ENCODE measurements at regions not wholly inside any gene's neighbourhood (a gene's known extent, or its start where the extent isn't known, plus 50 kb on each side); places are given as distances from the start of the nearest gene placed in this dataset.
A peak's percentile ranks its signal among the peaks of the same experiment; 100 is the strongest.
"Not testable (repeated sequence)": the region's sequence is repeated elsewhere in the genome, so short reads cannot be mapped to it uniquely, and the experiment has no call there.

DNA sequence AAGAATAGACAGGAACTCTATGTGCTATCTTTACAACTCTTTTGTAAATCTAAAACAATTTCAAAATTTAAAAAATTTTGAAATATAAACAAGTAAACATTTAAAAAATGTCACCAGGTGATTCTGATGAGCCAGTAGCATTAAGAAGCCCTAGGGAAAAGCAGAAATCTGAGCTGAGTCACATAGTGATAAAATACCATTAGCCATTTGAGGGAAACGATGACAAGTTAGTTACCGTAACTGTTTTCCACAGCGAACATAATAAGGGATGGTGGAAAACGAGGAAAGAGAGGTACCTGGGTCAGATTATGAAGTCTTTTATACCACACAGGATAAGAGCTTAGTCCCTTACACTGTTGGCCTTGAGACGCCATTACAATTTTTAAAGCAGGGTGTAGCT lies 55.5 kb downstream of the PRR15 start:
- no peak for DNase-seq

DNA sequence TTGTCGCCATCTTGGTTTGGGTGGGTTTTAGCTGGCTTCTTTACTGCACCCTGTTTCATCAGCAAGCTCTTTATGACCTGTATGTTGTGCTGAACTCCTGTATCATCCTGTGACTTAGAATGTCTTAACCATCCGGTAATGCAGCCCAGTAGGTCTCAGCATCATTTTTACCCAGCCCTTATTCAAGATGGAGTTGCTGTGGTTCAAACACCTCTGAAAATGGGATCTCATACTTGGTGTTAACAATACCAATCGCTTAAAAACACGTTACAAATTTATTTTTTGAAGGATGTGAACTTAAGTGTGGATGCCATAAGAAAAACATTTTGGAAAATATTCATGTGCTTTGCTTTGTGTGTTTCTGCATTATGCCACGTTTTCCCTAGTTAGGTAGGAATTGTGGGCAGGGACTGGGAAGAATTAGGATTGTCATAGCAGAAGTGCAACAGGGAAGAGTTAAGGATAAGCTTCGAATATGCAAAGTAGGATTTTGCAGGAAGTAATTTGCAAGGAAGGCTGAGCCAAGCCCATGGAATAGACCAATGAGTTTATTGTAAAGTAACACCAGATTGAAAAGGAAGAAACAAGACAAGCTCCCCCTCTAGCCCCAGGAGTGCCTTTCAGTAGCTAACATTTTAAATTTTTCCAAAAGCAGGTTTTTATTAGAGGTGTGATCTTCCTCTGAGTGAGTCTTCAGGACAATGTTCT lies 56.4 kb downstream of the PRR15 start:
- DNase-seq = peak; percentile 29

DNA sequence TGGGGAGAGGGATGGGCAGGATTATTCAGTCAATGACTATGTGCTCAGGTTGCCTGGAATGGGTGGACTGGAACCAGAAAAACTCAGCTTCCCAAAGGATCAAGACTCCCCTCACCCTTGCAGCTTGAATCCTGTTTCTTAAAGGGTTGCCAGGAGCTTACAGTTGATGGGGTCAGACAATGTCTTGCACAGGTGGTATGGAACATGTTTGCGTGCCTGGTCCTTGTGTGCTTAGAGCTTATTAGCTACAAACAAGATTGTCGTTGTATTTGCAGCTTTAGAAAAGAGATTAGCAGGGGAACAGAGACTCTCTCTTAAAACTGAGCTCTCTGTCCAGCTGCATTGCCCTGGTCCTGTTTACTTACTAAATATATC lies 56.9 kb downstream of the PRR15 start:
- no peak for DNase-seq

DNA sequence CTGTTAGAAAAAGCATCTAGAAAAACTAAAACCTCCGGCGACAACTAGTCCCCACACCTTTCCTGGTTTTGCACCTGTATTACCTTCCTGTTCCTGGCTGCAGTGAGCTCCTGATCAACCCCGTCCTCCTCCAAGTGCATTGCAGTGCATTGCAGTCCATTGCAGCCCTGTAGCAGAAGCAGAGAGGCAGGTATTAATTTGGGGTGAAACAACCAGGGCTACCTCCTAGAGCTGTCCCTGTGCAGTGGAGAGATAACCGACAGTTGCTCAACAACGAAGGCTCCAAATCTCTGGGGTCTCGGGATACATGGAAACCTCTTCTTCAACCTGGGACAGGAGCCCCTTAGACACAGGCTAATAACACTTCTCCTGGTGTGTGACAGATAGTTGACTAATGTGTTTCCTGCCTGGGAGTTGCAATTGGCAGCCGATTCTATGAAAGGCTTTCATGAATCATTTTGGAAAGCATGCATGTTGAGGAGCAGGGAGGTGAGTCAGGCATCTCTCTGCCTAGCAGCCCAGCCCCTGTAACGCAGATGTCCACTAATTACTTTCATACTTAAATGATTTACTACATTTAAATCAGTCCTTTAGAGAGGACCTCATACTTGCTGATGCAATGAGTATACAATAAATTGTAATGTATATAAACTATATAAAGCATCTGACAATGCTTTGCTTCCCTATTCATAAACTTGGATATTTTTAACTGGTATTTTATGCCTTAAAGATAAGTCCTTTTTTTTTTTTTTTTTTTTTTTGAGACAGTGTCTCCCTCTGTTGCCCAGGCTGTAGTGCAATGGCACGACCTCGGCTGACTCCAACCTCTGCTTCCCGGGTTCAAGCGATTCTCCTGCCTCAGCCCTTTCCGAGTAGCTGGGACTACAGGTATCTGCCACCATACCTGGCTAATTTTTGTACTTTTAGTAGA lies 59.0 kb downstream of the PRR15 start:
- DNase-seq = no peak

DNA sequence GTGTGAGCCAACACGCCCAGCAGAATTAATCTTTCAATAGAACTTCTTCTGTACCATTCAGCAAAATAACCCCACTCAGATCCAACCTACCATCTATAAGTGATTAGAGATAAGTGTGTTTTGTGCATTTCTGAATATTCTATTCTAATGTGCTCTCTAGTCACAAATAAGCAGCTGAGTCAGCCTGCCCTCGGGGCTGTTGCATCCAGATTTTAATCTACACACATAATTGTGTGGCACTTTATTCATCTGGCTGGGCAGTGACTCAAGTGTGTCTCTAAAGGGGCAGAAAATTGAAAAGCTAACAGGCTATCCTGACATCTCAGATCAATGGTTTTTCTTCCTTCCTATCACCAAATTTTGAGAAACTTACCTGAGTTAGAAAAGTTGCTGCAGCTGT lies 60.3 kb downstream of the PRR15 start:
- no peak for DNase-seq

DNA sequence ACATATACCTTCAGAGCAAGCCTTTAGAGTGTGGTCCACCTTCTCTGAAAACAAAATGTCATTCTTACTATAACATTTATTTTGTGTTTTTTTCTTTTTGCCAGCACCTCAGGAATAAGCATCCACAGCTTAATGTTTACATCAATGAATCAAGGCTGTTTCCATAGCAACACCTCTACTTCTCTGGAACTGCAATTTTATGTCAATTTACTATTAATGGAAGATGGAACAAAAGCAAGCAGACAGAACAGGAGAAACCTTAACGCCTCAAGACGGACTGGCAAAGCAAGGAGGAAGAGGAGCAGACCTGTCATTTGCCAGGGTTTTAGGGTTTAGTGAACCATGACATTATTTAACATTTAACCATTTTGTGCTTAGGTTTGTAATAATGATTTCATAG lies 63.1 kb downstream of the PRR15 start:
- no peak for DNase-seq

DNA sequence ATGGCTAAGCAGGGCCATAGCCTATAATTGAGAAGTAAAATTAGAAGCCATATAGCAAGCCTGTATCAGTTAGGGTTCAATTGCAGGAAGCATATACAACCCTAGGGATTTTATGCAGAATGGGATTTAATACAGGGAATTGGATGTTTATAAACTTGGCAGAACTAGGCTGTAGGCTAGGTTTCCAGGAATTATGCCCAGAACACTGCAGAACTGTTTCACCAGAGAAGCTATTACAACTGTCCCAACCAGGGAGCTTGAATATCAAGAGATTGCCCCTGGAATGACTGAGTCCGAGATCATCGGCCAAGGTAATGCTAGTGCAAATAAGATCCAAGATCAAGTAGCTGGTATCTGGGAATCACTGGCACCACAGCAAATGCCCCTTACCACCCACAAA lies 64.0 kb downstream of the PRR15 start:
- no peak for DNase-seq

DNA sequence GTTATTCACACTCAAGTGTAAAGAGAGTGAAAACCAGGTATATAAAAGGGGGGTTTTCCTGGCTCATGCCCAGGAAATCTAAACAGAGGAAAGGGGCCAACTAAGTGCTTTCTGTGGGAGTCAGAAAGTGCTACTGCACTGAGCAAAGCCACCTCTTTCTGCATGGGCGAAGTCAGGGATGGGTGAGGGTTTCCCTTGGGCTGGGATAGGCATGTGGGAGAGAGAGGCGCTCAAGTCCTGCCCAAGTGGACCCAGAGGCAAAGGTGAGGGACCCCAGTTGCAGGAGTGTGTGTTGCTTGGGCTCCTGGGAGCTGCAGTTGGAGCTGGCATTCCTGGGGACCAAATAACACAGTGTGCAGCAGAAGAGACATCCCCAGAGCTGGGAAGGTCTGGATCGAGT lies 65.9 kb downstream of the PRR15 start:
- no peak for DNase-seq

DNA sequence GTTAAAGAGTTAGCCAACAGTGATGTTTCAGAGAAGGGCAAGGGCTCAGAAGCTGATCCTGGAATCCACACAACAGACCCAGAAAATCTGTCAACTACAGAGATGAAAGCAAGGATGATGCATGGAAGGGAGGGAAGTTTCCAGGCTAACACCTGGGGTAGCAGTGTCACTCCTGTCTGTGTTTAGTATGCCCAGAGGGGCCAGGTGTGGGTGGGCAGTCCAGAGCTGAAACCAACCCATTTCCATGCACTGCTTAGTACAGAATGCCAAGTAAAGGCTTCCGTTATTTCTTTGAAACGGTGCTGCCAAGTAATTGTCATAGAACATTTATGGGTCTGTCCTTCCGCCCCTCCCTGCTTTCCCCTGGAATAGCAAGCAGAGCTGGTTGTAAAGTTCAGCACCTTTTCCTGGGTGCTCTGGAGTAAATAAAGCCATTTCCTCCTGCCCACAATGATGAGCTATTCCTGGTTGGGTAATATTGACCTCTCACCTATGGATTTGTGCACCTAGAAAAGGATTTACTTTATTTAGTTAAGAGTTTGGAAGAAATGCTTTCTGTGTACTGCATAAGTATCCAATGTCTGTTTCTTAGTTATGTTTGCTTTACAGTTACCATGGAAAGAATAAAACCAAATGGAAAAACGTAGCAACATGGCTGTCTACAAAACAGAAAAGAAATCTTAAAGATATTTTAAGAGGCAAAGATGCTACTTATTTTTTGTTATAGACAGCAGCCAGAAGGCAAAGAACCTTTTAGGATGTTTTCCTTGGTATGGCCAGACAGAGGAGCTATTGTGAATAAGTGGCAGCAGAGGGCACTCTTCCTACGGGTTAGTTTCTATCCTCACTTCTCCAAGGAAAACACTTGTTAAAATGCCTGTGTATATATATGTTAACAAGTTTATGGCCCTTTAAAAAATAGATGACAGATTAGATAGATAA lies 71.7 kb downstream of the PRR15 start:
- DNase-seq = not testable (repeated sequence)

DNA sequence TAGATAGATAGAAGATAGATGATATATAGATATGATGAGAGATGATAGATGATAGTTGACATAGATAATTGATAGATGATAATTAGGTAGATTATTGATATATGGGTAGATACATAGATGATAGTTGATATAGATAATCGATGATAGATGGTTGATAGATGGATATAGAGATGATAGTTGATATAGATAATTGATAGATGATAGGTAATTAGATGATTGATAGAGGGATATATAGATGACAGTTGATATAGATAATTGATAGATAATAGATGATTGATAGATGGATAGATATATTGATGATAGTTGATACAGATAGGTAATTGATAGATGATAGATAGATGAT lies 72.3 kb downstream of the PRR15 start:
- DNase-seq = no peak

DNA sequence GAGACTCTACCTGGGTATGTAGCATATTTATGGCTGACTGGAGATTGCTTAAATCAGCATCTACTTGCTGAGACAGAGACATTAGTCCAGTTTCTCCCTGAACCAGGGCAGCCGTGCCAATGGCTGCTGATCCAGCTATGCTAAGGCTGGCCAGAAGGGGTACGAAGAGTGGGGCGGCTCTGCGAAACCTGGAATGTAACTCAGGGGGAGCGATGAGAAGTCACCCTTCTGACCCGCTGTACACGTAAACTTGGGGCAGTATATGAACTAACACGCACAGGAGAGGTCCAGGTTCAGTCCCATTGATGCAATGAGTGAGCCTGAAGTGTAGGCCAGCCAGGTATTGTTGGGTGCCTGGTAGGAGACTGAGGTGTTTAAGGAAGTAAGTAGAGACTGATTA lies 73.7 kb downstream of the PRR15 start:
- DNase-seq = no peak

DNA sequence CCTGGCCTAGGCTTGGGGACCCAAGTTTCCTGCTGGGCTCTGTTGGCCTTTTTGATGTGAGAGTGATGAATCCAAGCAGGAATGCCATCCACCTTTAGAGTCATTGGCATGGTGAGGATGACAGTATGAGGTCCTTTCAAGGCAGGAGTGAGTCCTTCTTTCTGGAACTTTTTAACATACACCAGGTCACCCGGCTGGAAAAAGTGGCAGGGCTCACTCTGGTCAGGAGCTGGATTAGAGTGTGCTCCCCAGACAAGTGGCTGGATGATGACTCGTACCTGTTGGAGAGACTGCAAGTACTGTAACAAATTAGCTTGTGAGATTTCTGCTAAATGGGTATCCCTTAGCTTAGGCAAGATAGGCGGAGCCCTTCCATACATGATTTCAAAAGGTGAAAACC lies 75.2 kb downstream of the PRR15 start:
- DNase-seq = not testable (repeated sequence)

DNA sequence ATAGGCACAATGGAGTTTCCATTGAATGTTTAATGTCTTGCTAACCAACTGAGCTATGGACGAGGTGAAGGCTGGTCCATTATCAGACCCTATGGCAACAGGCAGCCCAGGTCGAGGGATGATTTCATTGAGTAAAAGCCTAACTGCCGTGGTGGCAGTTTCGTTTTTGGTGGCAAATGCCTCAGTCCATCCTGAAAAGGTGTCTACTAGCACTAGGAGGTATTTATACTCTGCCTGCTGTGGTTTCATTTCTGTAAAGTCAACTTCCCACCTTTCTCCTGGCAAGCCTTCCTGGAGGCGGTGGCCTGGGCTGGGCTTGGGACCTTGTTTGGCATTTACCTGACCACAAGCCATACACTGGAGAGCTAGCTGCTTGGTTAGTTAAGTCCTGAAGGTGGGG lies 75.8 kb downstream of the PRR15 start:
- no peak for DNase-seq

DNA sequence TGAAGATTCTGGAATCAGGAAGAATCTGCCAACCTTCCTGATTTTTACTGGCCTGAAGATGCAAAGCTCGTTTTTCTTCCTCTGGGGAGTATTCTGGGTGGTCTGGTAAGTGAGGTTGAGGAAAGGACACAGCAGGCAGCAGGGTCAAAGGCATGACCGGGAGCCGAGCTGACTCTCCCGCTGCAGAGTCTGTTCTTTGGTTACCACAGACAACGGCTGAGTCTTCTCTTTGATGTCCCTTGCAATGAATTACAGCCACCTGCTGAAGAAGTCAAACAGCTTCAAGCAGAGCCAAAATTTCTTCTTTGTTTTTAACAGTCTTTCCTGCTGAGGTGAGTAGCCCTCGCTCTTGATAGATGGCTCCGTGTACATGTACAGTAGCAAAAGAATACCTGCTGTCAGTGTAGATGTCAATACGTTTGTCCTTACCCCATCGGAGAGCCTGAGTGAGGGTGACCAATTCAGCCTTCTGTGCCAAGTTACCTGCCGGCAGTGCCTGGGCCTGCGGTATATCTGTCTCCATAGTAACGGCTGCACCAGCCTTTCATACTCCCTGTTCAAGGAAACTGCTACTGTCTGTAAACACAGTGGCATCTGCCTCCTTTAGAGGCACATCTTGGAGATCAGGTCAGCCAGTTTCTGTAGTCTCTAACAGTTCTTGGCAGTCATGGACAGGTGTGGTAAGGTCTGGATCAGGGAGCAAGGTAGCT lies 76.4 kb downstream of the PRR15 start:
- no peak for DNase-seq

DNA sequence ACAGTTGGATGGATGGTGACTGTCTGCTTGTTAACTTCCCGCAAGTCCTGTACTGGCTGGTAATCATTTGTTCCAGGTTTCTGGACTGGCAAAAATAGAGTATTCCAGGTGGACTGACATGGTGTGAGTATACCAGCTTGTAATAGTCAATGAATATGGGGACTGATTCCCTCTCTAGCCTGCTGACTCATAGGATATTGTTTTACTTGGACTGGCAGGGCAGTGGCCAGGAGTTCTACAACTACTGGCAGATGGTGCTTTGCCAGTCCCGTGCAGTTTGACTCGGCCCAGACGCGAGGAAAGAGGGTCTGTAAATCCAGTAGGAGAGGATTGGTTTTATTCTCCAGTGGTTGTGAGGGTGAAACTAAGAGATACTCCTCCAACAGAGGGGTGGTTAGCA lies 78.0 kb downstream of the PRR15 start:
- no peak for DNase-seq

DNA sequence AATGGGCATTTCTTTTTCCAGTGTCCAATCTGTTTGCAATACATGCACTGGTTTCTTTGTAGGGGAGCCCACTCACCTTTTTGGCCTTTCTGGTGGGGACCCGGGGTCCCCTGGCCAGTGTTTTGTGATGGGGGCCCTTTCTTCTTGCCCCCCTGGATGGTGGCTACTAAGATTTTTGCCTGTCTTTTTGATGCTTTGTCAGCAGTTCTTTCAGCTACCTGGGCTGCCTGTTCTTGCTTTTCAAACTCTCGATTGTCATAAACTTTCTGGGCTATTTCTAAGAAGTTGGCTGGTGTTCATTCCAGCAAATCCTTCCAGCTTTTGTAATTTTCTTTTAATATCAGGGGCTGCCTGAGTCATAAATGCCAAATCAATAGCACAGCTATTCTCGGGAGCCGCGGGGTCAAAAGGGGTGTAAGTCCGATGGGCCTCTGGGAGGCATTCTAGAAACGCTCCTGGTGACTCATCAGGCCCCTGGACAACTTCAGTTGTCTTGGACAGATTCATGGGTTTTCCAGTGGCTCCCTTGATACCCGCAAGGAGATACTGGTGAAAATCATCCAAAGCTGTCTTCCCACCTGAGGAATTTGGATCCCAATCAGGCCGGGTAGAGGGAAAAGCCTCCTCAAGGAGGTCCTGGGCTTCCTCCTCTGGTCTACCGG lies 79.0 kb downstream of the PRR15 start:
- DNase-seq = no peak

DNA sequence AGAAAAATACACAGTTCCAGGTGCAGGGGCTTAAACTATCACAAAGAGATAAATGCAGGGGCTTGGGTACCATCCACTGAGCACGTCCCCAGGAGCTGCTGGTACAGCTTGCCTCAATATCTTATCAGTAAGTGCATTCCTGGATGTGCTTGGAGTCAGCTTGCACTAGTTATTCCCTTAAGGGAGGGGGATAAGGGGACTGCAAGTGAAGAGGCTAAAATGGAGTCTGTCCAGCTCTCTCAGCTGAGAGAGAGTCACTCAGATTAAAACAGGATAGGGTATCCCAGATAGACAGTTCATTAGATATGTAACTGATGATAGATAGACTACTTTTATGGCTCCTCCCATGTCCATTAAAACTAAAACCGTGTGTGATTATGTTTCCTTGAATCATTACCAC lies 82.5 kb downstream of the PRR15 start:
- not testable (repeated sequence) for DNase-seq

DNA sequence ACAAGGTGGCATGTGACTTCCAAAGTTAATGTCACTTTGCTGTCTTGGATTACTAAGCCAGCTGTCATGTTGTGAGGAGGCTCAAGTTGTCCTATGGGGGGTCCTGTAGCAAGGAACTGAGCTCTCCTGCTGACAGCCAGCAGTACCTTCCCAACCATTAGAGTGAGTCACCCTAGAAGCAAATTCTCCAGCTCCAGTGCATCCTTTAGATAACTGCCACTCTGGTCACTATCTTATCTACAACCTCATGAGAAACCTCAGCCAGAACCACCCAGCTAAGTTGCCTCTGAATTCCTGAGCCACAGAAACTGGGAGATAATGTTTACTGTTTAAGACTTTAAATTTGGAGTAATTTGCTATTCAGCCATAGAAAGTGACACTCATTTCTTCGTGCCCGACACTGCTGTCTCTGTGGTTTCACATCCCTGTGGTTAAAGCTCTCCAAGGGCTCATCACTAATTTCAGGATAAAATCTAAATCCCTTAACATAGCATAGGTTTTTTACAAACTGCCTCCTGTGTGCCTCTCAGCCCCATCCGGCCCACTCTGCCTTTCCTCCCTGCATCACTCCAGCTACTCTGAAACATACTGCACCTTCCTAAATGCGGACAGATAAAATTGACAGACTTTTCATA lies 83.5 kb downstream of the PRR15 start:
- no peak for DNase-seq

DNA sequence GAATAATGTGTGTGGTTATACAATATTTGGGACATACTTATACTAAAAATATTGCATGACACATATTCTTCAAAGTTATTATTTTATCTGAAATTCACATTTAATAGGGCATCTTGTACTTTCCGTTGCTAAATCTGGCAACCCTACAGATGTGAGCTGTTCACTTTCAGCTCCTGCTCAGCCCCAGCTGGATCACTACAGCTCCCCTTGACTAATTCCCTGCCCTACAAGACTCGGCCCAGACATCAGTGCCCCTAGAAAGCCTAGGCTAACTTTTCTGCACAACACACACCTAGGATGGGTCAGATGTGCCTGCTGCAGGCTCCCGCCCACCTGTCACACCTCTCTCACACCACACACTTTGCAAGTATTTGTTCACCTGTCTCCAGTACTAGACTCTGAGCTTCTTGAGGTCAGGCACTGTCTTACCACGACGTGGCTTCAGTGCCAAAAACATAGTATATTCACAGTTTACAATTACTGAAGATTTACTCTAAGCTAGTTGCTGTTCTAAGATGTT lies 84.1 kb downstream of the PRR15 start:
- not testable (repeated sequence) for DNase-seq

DNA sequence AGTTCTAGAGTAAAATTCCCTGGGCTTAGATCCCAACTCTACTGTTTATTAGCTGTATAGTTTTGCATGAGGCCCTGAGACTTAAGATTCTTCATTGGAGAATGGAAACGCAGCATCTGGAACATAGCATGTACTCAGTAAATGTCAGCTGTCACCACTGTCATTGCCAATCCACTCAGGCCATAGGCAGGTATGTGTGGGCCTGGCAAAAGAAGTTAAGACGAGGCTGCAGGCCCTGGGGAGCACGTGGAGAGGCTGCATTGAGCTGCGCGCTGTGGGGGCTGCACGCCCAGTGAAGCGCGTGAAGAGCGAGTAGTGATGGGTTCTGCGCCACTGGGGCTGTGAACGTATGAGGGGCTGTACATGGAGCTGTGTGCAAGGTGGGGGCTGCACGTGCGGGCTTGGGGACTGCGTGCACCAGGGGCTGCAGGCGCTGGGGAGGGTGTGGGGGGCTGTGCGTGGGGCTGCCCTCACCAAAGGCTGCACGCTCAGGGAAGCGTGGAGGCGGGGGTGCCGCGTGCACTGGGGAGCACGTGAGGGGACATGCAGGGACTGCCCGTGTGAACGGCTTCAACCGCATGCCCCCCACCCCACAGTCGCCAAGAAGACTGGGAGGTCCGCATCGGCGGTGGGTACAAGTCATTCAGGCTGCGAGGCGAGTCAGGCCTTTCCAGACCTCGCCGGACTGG lies 85.5 kb downstream of the PRR15 start:
- no peak for DNase-seq

DNA sequence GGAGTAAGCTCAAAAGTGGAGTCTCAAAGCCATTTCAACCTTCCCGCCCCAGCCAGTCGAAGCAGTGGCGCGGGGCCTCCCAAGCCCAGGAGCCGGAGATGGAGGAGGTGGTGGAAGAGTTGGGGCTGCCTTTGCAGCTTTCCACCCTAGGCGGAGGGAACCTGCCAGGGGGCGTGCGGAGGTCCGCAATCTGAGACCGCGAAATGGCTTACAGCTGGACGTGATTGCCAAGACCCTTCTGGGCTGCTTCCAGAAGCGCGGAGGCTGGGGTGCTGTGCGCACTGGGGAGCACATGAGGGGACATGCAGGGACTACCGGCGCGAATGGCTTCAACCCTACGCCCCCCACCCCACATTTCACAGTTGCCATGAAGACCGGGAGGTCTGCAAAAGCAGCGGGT lies 86.2 kb downstream of the PRR15 start:
- DNase-seq = no peak

All from NCI-H1048 (cell line).